ENCODE measurements at regions not wholly inside any gene's neighbourhood (a gene's known extent, or its start where the extent isn't known, plus 50 kb on each side); places are given as distances from the start of the nearest gene placed in this dataset.

DNA sequence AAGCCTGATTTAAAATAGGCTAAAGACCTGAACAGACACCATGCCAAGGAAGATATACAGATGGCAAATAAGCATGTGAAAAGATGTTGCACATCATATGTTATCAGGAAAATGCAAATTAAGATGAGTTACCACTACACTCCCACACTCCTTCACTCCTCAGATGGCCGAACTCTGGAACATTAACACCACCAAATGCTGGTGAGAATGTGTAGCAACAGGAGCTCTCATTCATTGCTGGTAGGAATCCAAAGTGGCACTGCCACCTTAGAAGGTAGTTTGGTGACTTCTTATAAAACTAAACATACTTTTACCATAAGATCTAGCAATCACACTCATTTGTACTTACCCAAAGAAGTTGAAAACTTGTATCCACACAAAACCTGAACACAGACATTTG lies 2047.3 kb downstream of the LRRC4C start:
- POLR2A ChIA-PET: no interaction called here
- DNase-seq (ENCODE audit: low read depth in 1 of 2, low spot score in 1 of 2) (no peak), ATAC-seq (no peak), FAIRE-seq (no peak)
- Histone ChIP-seq H3K9me3 (no peaks in the 10 kb centered on the region), H3K4me2 (no peak overlapping the region), H3K27ac (no peak overlapping the region), H3K4me1 (no peaks in the 10 kb centered on the region), H3K4me3 (no peak overlapping the region)
- CTCF ChIA-PET: no interaction called here
- no peak for TF ChIP-seq ZC3H11A (IDR thresholded peaks at IDR 0.05)
- no peak for TF ChIP-seq POLR2A (IDR thresholded peaks at IDR 0.05; ENCODE audit: low read length)
- no peak for TF ChIP-seq NR3C1 (IDR thresholded peaks at IDR 0.05)
- no peak for TF ChIP-seq MYC (IDR thresholded peaks at IDR 0.05; ENCODE audit: borderline replicate concordance, low read length)
- no peak for TF ChIP-seq ZSCAN20 (CRISPR knock-in tag; IDR thresholded peaks at IDR 0.05)
- TF ChIP-seq, protein P1, sequence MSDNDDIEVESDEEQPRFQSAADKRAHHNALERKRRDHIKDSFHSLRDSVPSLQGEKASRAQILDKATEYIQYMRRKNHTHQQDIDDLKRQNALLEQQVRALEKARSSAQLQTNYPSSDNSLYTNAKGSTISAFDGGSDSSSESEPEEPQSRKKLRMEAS (IDR thresholded peaks at IDR 0.05): no peak
- TF ChIP-seq, protein P2, sequence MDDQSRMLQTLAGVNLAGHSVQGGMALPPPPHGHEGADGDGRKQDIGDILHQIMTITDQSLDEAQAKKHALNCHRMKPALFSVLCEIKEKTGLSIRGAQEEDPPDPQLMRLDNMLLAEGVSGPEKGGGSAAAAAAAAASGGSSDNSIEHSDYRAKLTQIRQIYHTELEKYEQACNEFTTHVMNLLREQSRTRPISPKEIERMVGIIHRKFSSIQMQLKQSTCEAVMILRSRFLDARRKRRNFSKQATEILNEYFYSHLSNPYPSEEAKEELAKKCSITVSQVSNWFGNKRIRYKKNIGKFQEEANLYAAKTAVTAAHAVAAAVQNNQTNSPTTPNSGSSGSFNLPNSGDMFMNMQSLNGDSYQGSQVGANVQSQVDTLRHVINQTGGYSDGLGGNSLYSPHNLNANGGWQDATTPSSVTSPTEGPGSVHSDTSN (IDR thresholded peaks at IDR 0.05): no peak
- TF ChIP-seq JUNB (IDR thresholded peaks at IDR 0.05): no peak
- no peak for TF ChIP-seq HDAC2 (IDR thresholded peaks at IDR 0.05)
- TF ChIP-seq BHLHE40 (IDR thresholded peaks at IDR 0.05; ENCODE audit: low read depth, low read length): no peak
- 0% methylated on average over 1 of the region's 1 CpG for WGBS (ENCODE audit: missing lambda C conversion rate)

DNA sequence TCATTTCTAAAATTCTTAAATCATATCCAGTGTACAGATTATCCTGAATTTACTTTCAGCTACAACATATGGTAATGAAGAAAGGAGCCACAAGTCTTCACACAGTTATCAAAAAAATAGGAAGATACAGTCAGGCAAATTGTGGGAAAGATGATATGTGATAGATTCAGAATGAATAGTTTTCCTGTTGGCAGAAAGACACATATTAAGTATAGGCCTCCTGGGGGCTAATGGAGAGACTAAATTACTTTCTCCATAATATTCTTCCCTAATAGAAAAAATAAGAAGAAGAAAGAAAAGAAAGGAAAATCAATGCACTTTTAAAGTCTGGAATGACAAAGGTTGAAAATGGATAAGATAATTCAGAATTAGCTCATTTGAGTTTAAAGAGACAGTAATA lies 2073.5 kb downstream of the LRRC4C start:
- TF ChIP-seq RAD21 (conservative IDR thresholded peaks at IDR 0.05 in 1 of 2, IDR thresholded peaks at IDR 0.05 in 1 of 2): no peak
- no peak for TF ChIP-seq HOXA7 (CRISPR knock-in tag; IDR thresholded peaks at IDR 0.05)
- Histone ChIP-seq H3K27ac (no peak overlapping the region), H3K9me3 (no peaks in the 10 kb centered on the region), H3K4me3 (no peak overlapping the region), H3K4me1 (no peaks in the 10 kb centered on the region), H3K4me2 (no peak overlapping the region)
- POLR2A ChIA-PET: no interaction called here
- CTCF ChIA-PET: no interaction called here
- FAIRE-seq: no peak
- no peak for DNase-seq (ENCODE audit: low read depth in 1 of 2, low spot score in 1 of 2)
- ATAC-seq: no peak

DNA sequence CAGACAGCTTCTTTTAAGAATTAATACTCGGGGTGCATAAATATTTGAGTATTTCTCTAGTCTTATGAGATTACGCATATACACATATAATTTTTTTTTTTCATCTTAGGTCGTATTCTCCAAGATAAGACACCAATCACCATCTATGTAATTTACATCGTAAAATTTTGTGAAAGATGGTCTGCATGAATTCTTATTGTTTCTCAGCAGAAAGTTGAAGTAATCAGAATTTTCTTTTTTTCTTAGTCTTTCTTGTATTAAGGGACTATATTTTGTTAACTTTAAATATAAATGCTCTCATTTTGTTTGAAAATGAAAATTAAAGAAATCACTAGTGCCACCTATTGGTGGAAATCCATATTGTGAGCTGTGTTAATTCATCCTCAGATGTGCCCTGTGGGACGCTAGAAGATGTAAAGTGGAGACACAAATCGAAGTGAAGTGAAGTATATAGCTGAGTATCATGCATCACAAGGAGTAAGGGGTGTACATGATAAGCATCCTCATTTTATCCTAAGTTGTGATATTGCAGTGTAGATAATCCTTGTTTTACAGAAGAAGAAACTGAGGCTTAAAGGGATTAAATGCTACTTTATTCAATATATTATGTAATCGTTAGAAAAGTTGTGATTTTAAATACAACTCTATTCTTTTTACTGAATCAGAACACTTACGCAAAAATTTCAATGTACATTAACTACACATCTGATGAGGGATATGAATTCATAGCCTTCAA lies 2084.3 kb downstream of the LRRC4C start:
- ATAC-seq: 0 out of 6 replicates have a peak, but pooled peaks of 1 of the 2 experiments have one; percentile 52
- POLR2A ChIA-PET: no interaction called here
- no peak overlapping the region for H3K27ac ChIP-seq
- peak; percentile 6 to 22 for DNase-seq (ENCODE audit: low read depth in 1 of 2, low spot score in 1 of 2)
- no peak overlapping the region for H3K4me2 ChIP-seq
- TF ChIP-seq BHLHE40 (IDR thresholded peaks at IDR 0.05; ENCODE audit: low read depth, low read length) (no peak), RAD21 (conservative IDR thresholded peaks at IDR 0.05 in 1 of 2, IDR thresholded peaks at IDR 0.05 in 1 of 2) (0 out of 5 replicates have a peak, but pooled peaks have one; percentile 27 to 35)
- TF ChIP-seq, protein P3, sequence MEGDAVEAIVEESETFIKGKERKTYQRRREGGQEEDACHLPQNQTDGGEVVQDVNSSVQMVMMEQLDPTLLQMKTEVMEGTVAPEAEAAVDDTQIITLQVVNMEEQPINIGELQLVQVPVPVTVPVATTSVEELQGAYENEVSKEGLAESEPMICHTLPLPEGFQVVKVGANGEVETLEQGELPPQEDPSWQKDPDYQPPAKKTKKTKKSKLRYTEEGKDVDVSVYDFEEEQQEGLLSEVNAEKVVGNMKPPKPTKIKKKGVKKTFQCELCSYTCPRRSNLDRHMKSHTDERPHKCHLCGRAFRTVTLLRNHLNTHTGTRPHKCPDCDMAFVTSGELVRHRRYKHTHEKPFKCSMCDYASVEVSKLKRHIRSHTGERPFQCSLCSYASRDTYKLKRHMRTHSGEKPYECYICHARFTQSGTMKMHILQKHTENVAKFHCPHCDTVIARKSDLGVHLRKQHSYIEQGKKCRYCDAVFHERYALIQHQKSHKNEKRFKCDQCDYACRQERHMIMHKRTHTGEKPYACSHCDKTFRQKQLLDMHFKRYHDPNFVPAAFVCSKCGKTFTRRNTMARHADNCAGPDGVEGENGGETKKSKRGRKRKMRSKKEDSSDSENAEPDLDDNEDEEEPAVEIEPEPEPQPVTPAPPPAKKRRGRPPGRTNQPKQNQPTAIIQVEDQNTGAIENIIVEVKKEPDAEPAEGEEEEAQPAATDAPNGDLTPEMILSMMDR (IDR thresholded peaks at IDR 0.05): peak; percentile 51
- H3K4me3 ChIP-seq: no peak overlapping the region
- H3K4me1 ChIP-seq: no peaks in the 10 kb centered on the region
- H3K9me3 ChIP-seq: no peaks in the 10 kb centered on the region
- WGBS (ENCODE audit: missing lambda C conversion rate): 27% methylated on average over 8 of the region's 8 CpGs
- FAIRE-seq: peak; percentile 89
- CTCF ChIA-PET: interaction anchor here (0.6 to 0.7 kb wide), 4 partner anchors 18 to 763 kb away, joined by 3 to 6 read pairs (median 4); no protein-coding TSS in a partner anchor

DNA sequence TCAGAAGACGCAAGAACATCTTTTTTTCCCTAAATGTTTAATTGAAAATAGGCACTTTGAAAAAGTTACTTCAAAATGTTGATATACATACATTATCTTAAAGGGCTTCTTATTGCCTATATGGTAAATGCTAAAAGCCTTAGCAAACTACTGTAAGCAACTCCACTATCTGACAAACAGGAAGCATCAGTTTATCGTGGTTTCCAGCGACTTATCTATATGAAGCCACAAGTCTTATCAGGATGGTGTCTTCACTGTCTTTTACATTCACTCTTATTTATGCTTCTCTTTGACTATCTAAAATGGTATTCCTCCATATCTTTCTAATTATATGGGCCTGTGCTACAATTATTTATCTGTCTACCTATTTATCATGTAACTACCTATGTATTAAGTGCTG lies 2091.9 kb downstream of the LRRC4C start:
- H3K9me3 ChIP-seq: no peaks in the 10 kb centered on the region
- TF ChIP-seq RCOR1 (IDR thresholded peaks at IDR 0.05; ENCODE audit: low read depth, low read length): no peak
- TF ChIP-seq, protein P4, sequence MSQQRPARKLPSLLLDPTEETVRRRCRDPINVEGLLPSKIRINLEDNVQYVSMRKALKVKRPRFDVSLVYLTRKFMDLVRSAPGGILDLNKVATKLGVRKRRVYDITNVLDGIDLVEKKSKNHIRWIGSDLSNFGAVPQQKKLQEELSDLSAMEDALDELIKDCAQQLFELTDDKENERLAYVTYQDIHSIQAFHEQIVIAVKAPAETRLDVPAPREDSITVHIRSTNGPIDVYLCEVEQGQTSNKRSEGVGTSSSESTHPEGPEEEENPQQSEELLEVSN (IDR thresholded peaks at IDR 0.05; ENCODE audit: borderline replicate concordance, low read depth): no peak
- TF ChIP-seq POLR2A (IDR thresholded peaks at IDR 0.05; ENCODE audit: low read length): no peak
- no peak for FAIRE-seq
- H3K4me1 ChIP-seq: no peaks in the 10 kb centered on the region
- 25% methylated on average over 3 of the region's 3 CpGs for WGBS (ENCODE audit: missing lambda C conversion rate)
- ATAC-seq: no peak
- DNase-seq (ENCODE audit: low read depth in 1 of 2, low spot score in 1 of 2): no peak
- no peak overlapping the region for H3K4me2 ChIP-seq
- POLR2A ChIA-PET: no interaction called here
- CTCF ChIA-PET: no interaction called here
- H3K27ac ChIP-seq: no peak overlapping the region
- no peak overlapping the region for H3K4me3 ChIP-seq
